ENCODE measurements at regions not wholly inside any gene's neighbourhood (a gene's known extent, or its start where the extent isn't known, plus 50 kb on each side); places are given as distances from the start of the nearest gene placed in this dataset.

- no peak for TF ChIP-seq CTCF (conservative IDR thresholded peaks at IDR 0.05; ENCODE audit: low read depth, low read length)
- no peak for TF ChIP-seq EZH2 (IDR thresholded peaks at IDR 0.05; ENCODE audit: low read length, unreplicated experiment)
- no peak for TF ChIP-seq EZH2phosphoT487 (IDR thresholded peaks at IDR 0.05; ENCODE audit: borderline replicate concordance, low read length)
Measured at GRCh38 chr4:138945840-138946239, 69.7 kb upstream of the NOCT start.

Measured in PC-3 (cell line).